ENCODE measurements at regions not wholly inside any gene's neighbourhood (a gene's known extent, or its start where the extent isn't known, plus 50 kb on each side); places are given as distances from the start of the nearest gene placed in this dataset.

- TF ChIP-seq CHD7 (IDR thresholded peaks at IDR 0.05; ENCODE audit: insufficient replicate concordance, low read length) (no peak), JUN (IDR thresholded peaks at IDR 0.05; ENCODE audit: low read depth, low read length) (no peak), ZNF274 (IDR thresholded peaks at IDR 0.05; ENCODE audit: borderline replicate concordance, extremely low read depth, low read length) (no peak)
Measured at GRCh38 chr5:88647901-88648300, 235.1 kb downstream of the MEF2C start (continued).
